Activated T-helper 1 cell treated with anti-CD3 and anti-CD28 coated beads, Interleukin-2, amount 50 U/mL, for 16 hours (primary cell): ENCODE measurements at regions not wholly inside any gene's neighbourhood (a gene's known extent, or its start where the extent isn't known, plus 50 kb on each side); places are given as distances from the start of the nearest gene placed in this dataset.
"Not testable (repeated sequence)": the region's sequence is repeated elsewhere in the genome, so short reads cannot be mapped to it uniquely, and the experiment has no call there.

Experiments used
- DNase-seq, 2 donors: peaks; one replicate each; pipeline ENCODE4 v3.0.0-alpha.2; 2020; ENCODE audit warnings: low read depth in 1 of 2, low spot score in 1 of 2

DNA sequence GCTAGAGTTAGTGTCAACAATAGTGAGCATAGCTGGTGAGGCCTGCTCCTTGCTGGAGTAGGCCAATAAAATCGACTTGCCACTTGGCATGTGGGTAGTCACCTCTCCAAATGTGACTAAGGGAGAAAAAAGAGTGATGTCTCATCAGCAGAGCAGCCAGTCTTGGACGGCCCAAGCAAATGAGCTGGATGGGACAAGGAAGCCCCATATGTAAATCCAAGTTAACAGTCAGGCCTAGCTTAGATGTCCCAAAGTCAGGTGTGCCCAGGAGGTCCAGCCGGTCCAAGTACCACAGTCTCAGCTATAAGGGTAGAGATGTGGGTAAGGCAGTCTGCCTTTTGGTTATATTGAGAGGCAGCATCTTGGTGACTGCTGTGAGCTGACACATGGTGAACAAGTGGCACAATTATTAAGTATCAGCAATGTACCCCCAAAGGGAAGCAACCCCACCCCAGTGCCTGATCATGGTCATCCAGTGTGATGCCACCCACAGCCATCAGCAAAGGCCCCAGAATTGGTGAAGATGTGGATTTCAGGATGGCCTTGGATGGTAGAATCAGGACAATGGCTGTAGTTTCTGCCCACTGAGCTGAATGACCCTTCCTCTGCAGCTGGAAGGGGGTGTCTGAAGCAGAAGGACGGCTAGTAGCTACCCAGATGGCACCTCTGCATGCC, 83.4 kb downstream of the TNFRSF13B start:
- no peak for DNase-seq

DNA sequence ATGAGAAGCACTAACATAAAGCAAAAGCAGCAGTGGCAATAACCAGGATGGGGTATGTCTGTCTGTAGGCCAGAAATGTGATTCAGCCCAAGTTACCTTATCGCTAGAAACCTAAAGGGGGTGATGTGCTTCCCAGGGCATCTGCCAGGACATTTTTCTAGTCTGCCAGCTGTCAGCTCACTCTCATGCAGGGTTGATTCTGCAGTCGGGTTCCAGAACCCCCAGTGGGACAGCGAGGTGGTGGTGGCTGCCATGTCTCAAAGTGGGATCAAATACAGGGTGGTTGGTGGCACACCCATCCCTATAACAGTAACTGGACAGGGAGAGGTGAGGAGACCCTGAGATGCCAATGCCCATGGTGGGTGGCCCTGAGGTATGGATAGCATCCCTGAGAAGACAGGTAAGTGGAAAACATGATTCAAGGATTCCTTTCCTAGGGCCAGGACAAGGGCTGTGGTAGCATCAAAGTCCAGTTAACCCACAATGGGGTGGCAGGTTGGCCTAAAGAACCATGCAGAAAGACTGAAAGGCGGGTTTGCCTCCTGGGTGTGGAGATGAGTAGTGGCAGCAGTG, 84.3 kb downstream of the TNFRSF13B start:
- DNase-seq = no peak

DNA sequence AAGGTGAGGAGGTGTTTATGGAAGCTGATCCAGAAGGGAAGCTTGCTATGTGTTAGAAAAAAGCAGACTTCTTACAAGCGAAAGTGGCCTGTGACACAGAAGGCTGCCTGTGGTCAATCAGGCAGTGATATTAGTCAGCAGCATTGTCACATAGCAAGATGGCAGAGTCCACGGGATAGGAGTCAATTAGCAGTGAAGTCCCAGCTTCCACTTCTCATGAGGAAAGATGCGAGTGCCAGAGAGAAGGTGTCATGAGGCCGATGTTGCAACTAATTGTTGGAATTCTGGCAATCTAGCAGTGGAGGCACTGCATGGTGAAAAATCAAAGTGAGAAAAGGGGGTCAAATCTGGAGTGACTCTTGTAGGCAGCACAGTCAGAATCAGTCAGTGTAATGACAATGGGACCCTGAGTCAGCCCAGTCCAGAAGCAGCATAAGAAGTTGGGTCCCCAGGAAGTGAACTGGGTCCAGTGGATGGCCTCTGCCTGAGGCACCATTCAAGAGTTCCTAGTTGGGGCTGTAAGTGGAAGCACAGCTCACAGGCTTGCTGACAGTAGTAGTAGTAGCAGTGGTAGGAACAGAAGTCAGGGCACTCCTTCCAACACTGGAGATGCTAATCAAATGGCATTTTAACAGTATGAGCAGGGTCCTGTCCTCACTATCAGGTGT, 85.1 kb downstream of the TNFRSF13B start:
- no peak for DNase-seq

DNA sequence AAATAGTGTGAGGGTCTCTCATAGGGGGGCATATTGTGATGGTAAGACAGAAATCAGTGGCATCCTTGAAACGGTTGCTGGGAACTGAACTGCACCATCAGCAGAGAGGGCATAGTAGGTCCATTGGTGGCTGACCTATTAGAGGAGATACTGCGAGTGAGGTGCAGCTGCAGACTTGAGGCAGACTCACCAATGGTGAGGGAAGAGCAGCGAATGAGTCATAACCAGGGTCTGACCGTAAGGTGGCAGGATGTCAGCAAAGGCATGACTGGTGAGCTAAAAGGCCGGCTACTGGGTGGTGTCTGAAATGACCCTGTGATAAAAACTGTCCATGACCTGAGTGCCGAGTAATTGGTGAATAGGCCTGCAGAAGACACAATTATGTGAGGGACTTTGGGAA, 86.7 kb downstream of the TNFRSF13B start:
- not testable (repeated sequence) for DNase-seq

DNA sequence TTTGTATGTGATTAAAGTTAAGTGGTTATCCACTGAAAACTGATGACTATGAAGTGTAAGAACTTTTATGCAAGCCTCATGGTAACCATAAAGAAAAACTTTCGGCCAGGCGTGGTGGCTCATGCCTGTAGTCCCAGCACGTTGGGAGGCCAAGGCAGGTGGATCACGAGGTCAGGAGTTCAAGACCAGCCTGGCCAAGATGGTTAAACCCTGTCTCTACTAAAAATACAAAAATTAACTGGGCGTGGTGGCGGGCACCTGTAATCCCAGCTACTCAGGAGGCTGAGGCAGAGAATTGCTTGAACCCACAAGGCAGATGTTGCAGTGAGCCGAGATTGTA, 89.0 kb downstream of the TNFRSF13B start:
- DNase-seq = not testable (repeated sequence)

DNA sequence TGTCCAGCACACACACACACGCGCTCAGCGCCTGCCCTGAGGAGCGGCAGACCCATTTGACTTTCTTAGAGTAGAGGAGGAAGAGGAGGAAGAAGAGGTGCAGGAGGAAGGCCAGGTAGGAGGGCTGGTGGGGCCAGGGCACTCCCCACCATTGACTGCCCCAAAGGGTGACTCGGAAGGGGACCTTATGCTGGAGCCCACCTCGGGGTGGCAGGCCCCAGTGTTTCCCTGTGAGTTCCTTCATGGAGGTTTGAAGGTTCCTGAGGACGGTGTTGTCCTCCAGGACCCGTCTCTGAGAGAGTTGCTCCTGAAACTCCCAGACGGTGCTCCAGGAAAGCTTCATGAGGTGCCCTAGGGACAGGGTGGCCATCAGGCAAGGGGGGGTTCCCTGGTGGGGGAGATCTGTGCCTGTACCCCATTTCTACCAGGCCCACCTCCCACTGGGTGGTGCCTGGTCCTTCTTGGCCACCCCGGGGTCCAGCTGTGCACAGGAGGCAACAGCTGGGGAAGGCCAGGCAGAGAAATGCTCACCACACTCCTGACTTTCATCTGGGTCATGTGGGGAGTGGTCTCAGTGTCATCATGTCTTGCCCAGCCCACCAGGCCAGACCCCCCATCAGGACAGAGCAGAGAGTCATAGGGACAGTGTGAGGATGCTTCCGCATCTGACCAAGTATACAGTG, 89.5 kb downstream of the TNFRSF13B start:
- no peak for DNase-seq

DNA sequence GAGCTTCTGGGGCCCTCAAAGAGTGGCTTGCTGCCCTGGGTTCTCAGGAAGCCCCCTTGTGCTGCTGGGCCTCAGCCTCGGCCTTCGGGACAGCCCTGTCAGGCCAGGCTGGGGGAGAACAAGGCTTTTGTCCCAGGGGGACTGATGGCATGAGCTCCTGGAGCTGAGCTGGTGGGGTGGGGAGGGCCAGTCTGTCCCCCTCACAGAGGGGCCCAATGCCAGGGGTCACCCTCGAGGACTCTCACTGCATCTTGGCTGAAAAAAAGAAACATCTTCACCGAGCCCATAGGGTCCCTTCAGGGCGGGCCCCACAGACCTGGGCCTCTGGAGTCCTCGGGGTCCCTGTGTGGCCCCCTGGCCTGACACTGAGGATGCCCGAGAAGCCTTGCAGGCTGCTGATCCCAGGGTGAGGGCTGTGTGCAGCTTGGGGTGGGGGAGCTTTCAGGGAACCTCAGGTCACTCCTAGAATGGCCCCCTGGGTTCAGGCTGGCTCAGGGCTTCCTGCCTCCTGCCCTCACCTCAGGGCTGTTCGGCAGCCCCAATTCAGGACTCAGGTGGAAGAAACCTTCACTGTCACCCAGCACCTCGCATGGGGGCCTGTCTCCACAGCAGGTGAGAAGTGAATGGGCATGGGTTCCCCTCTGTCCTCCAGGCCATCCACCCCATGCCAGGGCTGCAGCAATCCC, 90.5 kb downstream of the TNFRSF13B start:
- no peak for DNase-seq

DNA sequence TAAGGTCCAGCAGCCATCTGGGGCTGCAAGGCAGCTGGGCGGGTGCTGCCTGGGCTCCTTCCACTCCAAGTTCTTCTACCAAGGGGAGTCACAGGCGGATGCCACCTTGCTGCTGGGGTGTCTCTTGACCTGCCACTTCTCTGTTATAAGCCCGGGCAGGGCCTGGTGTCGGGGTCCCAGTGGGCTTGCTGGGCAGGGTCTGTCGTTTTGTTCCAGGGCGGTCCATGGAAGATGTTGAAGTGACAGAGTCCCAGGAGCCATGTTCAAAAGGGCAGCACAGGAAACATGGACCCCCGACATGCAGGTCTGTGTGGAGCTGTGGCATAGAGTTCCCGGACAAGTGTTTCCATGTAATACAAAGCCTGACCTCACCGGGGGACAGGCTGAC, 91.1 kb downstream of the TNFRSF13B start:
- DNase-seq = no peak

DNA sequence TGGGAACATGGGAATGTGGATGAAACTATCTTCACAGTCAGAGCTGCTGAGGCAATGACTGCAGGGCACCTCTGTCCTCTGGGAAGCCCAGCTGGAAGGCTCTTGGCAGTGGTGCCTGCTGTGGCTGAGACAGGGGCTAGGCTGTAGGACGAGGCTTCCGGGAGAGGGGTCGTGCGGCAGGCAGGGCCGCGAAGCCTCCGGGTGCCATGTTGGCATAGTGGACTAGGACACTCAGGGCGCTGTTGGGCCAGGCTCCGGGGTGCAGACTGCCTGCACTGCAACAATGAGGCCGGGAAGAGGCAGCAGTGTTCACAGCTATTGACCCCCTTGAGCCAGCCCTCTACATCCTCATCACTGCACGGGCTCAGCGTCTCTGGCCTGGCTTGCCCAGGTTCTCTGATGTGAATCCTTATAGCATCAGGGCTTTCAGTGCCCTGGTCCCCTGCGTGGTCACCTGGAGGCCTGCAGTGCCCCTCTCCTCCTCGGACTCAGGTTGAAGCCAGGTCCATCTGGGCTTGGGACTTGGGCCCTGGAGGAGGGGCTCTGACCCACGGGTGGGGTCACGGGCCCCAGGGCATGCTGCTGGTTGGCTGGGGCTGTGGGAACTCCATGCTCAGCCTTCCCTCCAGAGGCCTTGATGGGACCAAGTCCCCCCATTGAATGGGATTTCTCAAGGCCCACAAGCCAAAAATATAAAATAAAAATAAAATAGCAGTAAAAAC, 91.6 kb downstream of the TNFRSF13B start:
- DNase-seq = no peak

DNA sequence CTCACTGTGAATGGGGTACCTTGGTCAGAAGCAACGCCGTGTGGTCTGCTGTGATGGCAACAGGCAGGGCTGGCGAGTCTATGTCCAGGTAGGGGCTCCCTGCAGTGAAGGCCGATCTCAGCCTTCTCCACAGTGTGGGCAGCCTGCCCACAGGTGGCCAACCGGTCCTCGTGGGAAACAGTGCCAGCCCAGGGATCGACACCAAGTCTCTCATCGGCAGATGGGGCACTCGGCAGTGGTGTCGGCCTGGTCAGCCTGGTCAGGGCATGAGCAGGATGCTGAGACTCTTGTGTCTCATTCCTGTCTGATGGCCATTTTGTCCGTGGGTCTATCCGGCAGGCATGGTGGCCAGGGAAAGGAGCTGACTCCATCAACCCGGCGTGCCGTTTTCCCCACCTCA, 92.2 kb downstream of the TNFRSF13B start:
- DNase-seq = no peak

DNA sequence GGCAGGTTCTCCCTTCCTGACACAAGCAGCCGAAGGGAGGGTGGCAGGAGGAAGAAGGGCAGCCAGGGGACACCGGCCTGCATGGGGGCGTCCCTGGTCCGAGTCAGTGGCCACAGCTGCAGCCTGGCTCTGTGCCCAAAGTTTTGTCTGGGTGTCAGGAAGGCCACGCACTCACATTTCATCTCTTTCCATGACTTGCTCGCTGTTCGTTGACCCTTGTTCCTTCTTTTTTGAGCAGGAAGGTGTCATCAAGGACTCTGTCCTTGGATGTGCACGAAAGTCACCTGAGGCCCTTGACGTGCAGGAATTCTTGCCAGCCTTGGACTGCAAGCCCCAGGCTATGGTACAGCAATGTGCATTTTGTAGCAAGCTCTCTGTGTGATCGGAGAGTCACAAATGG, 93.3 kb downstream of the TNFRSF13B start:
- no peak for DNase-seq

DNA sequence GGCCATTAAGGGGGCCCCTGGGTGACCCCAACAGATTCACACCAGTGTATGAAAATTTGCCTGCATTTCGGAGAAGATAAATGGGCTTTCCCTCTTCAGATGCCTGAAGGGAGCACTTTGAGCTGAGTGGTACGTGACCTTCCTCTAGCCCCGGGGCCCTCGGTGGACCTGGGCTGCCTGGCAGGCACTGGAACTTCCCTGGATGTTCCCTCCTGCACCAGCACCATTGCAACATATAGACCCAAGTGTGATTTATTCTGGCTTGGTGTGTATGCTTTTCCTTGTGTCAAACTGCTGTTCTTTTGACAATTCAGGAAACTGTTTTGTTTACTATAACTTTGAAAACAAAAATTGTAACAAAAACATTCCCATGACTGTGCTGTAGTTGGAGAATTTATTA, 93.8 kb downstream of the TNFRSF13B start:
- no peak for DNase-seq

DNA sequence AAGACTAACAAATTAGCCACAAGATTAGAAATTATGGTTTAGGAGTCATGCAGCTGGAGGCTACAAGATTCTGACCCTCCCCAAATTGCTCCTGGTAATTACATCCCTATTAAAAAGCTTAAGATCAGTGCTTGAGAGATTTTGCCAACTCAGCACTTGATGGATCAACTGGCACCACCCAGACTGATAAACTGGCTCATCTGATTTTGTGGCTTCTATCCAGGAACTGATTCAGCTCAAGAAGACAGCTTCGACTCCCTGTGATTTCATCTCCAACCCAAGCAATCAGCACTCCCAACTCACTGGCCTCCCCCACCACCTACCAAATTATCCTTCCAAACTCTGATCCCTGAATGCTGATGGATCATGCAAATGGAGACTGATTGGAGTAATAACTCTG, 94.8 kb downstream of the TNFRSF13B start:
- no peak for DNase-seq

DNA sequence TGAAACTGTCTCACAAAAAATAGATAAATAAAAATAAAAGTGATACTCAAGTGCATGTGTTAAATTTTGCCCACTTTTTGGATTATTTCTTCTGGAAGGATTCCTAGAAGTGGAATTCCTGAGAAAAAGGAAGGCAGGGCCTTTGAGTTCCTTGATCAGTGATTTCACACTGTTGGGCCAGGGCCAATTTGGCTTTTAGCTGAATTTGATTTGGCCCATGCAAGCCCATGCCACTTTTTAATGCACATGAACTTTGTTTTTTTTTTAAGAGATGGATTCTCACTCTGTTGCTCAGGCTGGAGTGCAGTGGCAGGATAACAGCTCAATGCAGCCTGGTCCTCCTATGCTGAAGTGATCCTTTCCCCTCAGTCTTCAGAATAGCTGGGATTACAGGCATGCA, 96.3 kb downstream of the TNFRSF13B start:
- DNase-seq = no peak

DNA sequence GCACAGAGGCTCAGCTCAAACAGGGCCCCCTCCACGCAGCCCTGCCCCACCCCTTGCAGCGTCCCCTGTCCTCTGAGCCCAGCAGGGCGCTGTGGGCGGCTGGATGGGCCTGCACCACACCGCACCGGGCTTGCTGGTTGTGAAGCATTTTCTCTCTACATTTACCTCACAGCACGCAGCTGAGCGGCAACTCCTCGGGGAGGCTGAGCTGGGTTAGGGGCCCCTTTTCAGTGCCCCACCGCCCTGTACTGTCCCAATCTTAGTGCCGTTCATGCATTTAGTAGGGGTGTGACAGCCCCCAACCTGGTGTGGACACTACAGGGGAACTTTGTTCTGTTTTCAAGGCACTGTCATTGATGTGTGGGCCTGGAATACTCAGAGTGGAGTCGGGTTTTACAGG, 97.7 kb downstream of the TNFRSF13B start:
- not testable (repeated sequence) for DNase-seq

DNA sequence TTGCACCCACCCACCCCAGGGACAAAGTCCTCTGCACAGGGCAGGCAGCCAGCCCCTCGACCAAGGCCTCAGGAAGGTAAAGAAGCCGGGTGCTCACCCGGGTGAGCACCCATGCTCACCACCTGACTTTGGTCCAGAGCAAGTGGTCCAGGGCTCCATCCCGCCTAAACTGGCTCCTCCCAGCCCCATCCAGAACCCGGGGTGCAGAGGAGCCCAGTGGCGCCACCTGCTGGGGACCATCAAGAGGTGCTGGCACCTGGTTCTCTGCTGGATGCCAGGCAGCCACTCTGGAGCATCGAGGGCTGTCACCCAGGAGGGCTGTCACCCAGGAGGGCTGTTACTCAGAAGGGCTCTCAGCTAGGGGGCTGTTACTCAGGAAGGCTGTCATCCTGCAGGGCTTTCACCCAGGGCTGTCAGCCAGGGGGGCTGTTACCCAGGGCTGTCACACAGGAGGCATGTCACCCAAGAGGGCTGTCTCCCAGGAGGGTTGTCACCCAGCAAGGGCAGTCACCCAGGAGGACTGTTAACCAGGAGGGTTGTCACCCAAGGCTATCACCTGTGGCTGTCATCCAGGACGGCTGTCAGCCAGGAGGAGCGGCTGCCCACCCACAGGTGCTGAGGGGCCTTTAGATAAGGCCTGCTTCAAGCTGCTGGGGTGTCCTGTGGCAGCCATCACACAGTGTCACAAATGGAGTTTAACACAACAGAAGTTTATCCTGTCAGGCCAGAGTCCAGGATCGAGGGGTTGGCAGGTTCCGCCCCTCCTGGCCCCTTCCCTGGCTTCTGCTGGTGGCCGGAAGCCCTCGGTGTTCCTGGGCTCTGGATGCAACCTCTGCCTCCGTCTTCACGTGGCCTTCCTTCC, 98.5 kb downstream of the TNFRSF13B start:
- peak in 1 of 2 donors; percentile 4 for DNase-seq

DNA sequence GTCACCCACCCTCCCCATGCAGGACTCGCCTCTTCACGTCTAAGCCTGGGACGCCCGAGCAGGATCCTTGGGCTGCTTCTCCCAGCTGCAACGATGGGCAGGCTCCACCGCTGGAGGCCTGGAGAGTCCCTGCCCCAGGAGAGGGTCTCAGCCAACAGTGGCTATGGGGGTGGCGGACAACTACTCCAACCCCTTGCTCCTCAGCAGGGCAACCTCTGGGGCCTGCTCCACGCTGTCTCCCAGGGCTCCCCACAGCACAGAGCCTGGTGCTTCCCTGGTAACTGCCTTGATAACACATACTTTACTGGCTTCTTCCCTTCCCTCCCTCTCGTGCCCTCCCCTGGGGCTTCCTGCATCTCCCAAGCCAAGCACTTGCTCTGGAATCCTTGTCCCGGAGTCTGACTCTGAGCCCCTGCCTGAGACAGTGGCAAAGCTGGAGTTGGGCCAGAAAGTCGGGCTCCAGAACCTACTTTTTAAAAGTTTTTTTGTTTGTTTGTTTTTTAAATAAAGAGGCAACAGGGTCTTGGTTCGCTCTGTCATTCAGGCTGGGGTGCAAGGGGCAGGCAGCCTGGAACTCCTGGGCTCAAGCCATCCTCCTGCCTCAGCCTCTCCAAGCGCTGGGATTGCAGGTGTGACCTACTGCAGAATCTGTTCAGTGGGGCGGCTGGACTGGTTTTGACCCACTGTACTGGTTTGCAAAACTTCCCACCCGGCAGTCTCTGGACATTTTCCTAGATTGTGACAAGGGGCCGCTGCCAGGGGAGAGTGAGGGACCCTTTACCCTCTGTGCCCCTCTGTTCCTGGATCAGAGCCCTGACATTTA, 99.4 kb downstream of the TNFRSF13B start:
- DNase-seq = no peak

DNA sequence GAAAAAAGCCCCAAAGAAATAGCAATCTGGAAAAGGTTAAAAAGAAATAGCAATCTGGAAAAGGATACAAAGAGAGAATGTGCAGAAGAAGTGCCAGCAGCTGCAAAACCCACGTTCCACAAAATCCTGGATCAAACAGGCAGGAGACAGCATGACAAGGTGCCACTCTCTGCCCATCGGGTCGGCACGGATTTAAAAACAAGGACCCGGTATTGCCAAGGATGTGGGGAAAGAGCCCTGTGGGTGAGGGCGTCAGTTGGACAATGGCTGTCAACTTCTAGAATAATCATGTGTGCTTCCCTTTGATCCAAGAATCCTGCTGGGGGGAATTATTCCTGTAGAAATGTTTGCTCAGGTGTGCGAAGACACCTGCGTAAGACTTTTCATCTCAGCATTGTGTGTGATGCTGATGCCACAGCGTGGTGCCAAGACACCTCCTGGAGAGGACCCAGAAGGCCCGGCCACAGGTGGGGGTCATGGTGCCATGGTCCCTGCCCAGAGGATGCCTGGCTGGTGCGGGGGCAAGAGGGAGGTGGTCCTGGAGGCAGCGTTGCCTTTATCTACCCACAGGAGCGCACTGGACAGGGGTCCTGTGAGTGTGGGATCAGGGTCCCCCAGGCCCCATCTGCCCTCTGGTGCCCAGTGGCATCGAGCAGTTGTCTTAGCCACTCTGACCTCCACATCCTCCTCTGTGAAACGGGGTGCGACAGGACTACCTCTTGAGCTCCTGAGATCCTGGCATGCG, 100.3 kb downstream of the TNFRSF13B start:
- not testable (repeated sequence) for DNase-seq
